ENCODE measurements at regions not wholly inside any gene's neighbourhood (a gene's known extent, or its start where the extent isn't known, plus 50 kb on each side); places are given as distances from the start of the nearest gene placed in this dataset.
"Not testable (repeated sequence)": the region's sequence is repeated elsewhere in the genome, so short reads cannot be mapped to it uniquely, and the experiment has no call there.

DNA sequence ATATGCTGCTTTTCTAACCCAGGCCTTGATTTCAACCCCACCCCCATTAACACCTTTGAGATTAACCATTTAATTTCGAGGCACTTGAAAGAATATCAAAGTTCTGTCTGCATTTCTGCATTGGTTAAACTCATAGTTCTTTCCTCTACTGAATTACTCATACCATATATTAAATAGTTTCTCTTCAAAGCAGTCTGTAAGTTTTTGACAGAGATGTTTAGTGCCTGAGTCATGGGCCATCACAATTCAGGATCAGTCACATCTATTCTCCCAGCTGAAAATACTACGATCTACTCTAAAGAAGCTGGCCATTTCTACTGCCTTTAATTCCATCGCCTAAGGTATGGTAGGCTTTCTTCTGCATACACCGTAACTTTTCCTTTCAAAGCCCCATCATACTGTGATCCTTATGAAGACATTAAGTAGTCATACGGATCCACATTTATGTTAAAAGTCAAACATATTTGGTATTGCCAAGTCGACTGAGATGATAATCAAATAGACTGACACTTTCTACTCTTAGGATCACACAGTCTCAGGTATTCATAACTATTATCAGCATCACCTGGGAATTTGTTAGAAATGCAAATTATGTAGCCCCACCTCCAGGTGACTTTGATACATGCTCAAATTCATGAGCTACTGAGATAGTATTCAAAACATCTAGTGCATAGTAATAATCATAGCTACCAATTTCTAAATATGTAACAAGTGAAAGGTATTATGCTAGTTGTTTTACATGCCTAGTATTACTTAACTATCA lies 489.4 kb upstream of the IL12A start:
- no peak for DNase-seq
- no peaks in the 10 kb centered on the region for H3K27me3 ChIP-seq
- H3K36me3 ChIP-seq: no peaks in the 10 kb centered on the region
- intact Hi-C loops (cut with DNase I): no loop called here
- TF ChIP-seq CTCF (IDR thresholded peaks at IDR 0.05): no peak
- H3K9me3 ChIP-seq: no peaks in the 10 kb centered on the region
- H3K4me1 ChIP-seq: no peaks in the 10 kb centered on the region
- H3K27ac ChIP-seq: no peak overlapping the region
- H3K4me3 ChIP-seq: no peak overlapping the region
- H3K9ac ChIP-seq (ENCODE audit: low read depth in 2 of 2, low read length in 2 of 2): no peak overlapping the region

- H3K9me3 ChIP-seq: no peaks in the 10 kb centered on the region
- intact Hi-C loops (cut with DNase I): no loop called here
- no peak for TF ChIP-seq CTCF (IDR thresholded peaks at IDR 0.05)
- H3K4me3 ChIP-seq: no peak overlapping the region
- no peaks in the 10 kb centered on the region for H3K27me3 ChIP-seq
- DNase-seq: no peak
- no peak overlapping the region for H3K9ac ChIP-seq (ENCODE audit: low read depth in 2 of 2, low read length in 2 of 2)
- H3K36me3 ChIP-seq: no peaks in the 10 kb centered on the region
- no peaks in the 10 kb centered on the region for H3K4me1 ChIP-seq
- no peak overlapping the region for H3K27ac ChIP-seq
Observed at GRCh38 chr3:159501029-159501428, 487.6 kb upstream of the IL12A start.

- H3K27me3 ChIP-seq: no peaks in the 10 kb centered on the region
- TF ChIP-seq CTCF (IDR thresholded peaks at IDR 0.05): no peak
- intact Hi-C loops (cut with DNase I): no loop called here
- no peak overlapping the region for H3K27ac ChIP-seq
- H3K4me1 ChIP-seq: no peaks in the 10 kb centered on the region
- H3K4me3 ChIP-seq: no peak overlapping the region
- no peak for DNase-seq
- no peaks in the 10 kb centered on the region for H3K36me3 ChIP-seq
- H3K9ac ChIP-seq (ENCODE audit: low read depth in 2 of 2, low read length in 2 of 2): no peak overlapping the region
- H3K9me3 ChIP-seq: no peaks in the 10 kb centered on the region
Observed at GRCh38 chr3:159502986-159503385, 485.6 kb upstream of the IL12A start.

- not testable (repeated sequence) for H3K27me3 ChIP-seq
Observed at GRCh38 chr3:159510988-159511387, 477.6 kb upstream of the IL12A start.

DNA sequence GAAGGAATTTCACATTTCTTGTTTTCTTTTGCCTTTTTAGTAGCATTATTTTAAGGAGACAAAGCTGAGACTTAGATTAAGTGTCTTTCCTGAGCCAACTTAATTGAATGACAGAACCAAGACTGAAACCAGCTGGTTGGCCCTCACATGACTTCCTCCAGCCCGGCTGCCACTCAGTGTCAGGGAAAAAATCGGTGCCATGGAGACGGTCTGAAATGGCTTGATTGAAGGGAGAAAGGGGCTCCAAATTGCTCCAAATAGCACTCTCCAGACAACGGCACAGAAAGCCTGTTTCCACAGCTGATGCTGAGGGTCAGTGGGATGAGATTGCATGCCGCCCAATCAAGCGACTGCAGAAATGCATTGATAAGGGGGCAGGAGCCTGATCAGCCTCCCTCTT lies 475.2 kb upstream of the IL12A start:
- no peak overlapping the region for H3K27ac ChIP-seq
- no peak overlapping the region for H3K9ac ChIP-seq (ENCODE audit: low read depth in 2 of 2, low read length in 2 of 2)
- no peak for TF ChIP-seq CTCF (IDR thresholded peaks at IDR 0.05)
- no peaks in the 10 kb centered on the region for H3K4me1 ChIP-seq
- no peak for DNase-seq
- intact Hi-C loops (cut with DNase I): no loop called here
- H3K4me3 ChIP-seq: no peak overlapping the region
- no peaks in the 10 kb centered on the region for H3K9me3 ChIP-seq
- H3K27me3 ChIP-seq: no peaks in the 10 kb centered on the region
- no peaks in the 10 kb centered on the region for H3K36me3 ChIP-seq

More at GRCh38 chr3:159510988-159511387, 477.6 kb upstream of the IL12A start:
- H3K9ac ChIP-seq (ENCODE audit: low read depth in 2 of 2, low read length in 2 of 2); H3K4me1 ChIP-seq; H3K36me3 ChIP-seq; H3K27ac ChIP-seq; H3K9me3 ChIP-seq; DNase-seq; intact Hi-C loops (cut with DNase I); H3K4me3 ChIP-seq: not testable (repeated sequence)

DNA sequence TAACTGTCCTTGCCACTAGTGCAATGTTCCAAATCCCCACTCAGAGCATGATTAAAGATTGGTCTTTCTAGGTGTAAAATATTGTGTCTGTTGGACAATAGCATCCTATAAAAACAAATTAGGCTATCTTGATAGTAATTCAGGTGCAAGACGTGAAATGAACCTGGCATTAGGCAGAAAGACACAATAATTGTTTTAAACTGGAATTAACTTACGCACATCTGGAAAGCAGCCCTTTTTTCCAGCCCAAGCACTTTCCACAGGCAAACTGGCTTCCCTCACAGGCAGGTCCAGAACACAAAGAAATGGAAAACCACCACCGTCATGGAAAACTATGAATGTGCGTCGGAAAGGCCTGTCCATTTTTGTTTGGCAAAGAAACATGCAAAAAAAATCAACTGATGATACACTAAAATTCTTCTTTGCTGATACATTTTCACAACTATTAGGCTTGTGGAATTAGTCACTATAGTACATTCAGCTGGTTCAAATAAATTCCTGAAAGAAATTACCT lies 474.7 kb upstream of the IL12A start:
- H3K4me1 ChIP-seq: no peaks in the 10 kb centered on the region
- H3K4me3 ChIP-seq: no peak overlapping the region
- no peak overlapping the region for H3K9ac ChIP-seq (ENCODE audit: low read depth in 2 of 2, low read length in 2 of 2)
- no peak for TF ChIP-seq CTCF (IDR thresholded peaks at IDR 0.05)
- intact Hi-C loops (cut with DNase I): no loop called here
- H3K27me3 ChIP-seq: no peaks in the 10 kb centered on the region
- no peak for DNase-seq
- no peaks in the 10 kb centered on the region for H3K9me3 ChIP-seq
- no peak overlapping the region for H3K27ac ChIP-seq
- H3K36me3 ChIP-seq: no peaks in the 10 kb centered on the region

Measured in colonic mucosa (tissue), 4 donors.